GM20431 (cell line): ENCODE measurements at regions not wholly inside any gene's neighbourhood (a gene's known extent, or its start where the extent isn't known, plus 50 kb on each side); places are given as distances from the start of the nearest gene placed in this dataset.

Experiments used
- in situ Hi-C: fragments of 300-500 bp; cut with MseI, MboI; formaldehyde crosslinking; loops from one replicate; pipeline ENCODE4 v1.15.0; 2020; ENCODE audit warnings: low sequenced_read_pairs; ENCODE audit not compliant: unreplicated experiment

- in situ Hi-C loops: no loop called here
These were observed 178.3 kb upstream of the GATA6 start for GRCh38 chr18:21991081-21991534.

GRCh38 chr18:21991886-21992285, 177.5 kb upstream of the GATA6 start:
- in situ Hi-C loops: no loop called here

GRCh38 chr18:21996351-21996826, 173.0 kb upstream of the GATA6 start:
- in situ Hi-C loops: no loop called here

GRCh38 chr18:21997207-21998143, 171.9 kb upstream of the GATA6 start:
- in situ Hi-C loops: no loop called here

- in situ Hi-C loops: no loop called here
These were observed 170.9 kb upstream of the GATA6 start for GRCh38 chr18:21998486-21998885.

GRCh38 chr18:22001912-22002487, 167.4 kb upstream of the GATA6 start:
- in situ Hi-C loops: no loop called here

GRCh38 chr18:22005191-22005841, 164.1 kb upstream of the GATA6 start:
- in situ Hi-C loops: no loop called here

GRCh38 chr18:22006458-22006857, 162.9 kb upstream of the GATA6 start:
- in situ Hi-C loops: no loop called here

GRCh38 chr18:22009242-22009641, 160.1 kb upstream of the GATA6 start:
- in situ Hi-C loops: no loop called here

GRCh38 chr18:22013993-22014392, 155.4 kb upstream of the GATA6 start:
- in situ Hi-C loops: no loop called here

GRCh38 chr18:22015156-22015555, 154.2 kb upstream of the GATA6 start:
- in situ Hi-C loops: no loop called here

- in situ Hi-C loops: no loop called here
These were observed 151.0 kb upstream of the GATA6 start for GRCh38 chr18:22018366-22018765.

GRCh38 chr18:22019193-22019592, 150.2 kb upstream of the GATA6 start:
- in situ Hi-C loops: no loop called here

- in situ Hi-C loops: no loop called here
These were observed 149.1 kb upstream of the GATA6 start for GRCh38 chr18:22020127-22020866.

- in situ Hi-C loops: no loop called here
These were observed 148.5 kb upstream of the GATA6 start for GRCh38 chr18:22020867-22021370.

- in situ Hi-C loops: no loop called here
These were observed 147.7 kb upstream of the GATA6 start for GRCh38 chr18:22021701-22022100.

- in situ Hi-C loops: no loop called here
These were observed 144.5 kb upstream of the GATA6 start for GRCh38 chr18:22024924-22025323.

- in situ Hi-C loops: no loop called here
These were observed 143.0 kb upstream of the GATA6 start for GRCh38 chr18:22026362-22026761.

GRCh38 chr18:22026889-22027288, 142.5 kb upstream of the GATA6 start:
- in situ Hi-C loops: no loop called here

- in situ Hi-C loops: no loop called here
These were observed 137.8 kb upstream of the GATA6 start for GRCh38 chr18:22031611-22032010.
